GM21737 (cell line): ENCODE measurements at regions not wholly inside any gene's neighbourhood (a gene's known extent, or its start where the extent isn't known, plus 50 kb on each side); places are given as distances from the start of the nearest gene placed in this dataset.
"Not testable (repeated sequence)": the region's sequence is repeated elsewhere in the genome, so short reads cannot be mapped to it uniquely, and the experiment has no call there.

Experiments
- ATAC-seq: cut with Tn5 transposase; IDR thresholded peaks from one replicate; pipeline ENCODE4 v1.9.1; 2021; ENCODE audit warnings: mild to moderate bottlenecking, moderate library complexity; ENCODE audit not compliant: unreplicated experiment

DNA sequence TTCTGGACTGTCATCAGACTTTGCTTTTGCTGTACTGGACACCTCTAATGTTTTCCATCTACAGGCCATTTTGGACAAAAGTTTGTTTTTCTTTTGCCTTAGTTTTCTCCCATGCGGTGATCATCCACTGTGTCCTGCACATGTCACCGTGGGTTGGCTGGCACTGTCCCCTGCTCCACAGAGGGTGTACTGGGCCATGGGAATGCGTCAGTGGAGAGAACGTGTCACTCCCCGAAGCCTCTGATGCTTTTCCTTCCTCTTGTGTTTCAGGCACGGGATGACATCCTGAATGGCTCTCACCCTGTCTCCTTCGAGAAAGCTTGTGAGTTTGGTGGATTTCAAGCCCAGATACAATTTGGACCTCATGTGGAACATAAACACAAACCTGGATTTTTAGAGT lies 385.0 kb upstream of the TPM1 start:
- not testable (repeated sequence) for ATAC-seq

DNA sequence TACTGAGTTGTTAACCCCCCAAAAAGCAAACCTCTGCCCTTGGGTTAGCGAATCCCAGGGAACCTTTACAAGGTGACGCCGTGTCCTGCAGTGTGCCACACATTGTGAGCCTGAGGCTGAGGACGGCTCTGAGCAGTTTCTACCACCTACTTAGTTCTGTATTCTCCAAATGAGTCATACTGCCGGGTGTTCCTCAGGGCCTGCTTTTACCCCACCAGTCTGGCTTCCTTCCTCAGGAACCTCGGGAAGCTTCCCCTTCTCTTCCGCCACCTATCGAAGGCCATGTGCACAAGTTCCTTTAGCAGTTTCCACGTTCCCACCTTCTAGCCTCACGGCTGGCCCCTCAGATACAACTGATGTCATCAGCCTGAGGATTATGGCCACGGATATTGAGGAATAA lies 384.0 kb upstream of the TPM1 start:
- ATAC-seq = no peak

DNA sequence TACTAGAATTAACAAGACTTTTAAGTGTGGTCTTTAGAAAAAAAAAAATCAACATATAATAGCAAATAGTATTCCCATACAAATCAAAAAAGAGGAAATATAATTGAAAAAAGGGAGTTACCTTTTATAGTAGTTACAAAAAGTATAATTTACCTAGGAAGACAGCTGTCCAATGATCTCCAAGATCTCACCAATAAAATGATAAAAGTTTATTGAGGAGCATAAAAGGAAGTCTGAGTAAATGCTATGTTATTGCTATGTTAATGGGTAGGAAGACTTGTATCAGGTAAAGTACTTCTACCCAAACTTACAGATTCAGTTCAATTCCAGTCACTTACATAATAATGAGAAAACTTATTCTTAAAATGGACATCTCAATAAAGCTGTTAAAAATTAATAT lies 379.0 kb upstream of the TPM1 start:
- no peak for ATAC-seq

DNA sequence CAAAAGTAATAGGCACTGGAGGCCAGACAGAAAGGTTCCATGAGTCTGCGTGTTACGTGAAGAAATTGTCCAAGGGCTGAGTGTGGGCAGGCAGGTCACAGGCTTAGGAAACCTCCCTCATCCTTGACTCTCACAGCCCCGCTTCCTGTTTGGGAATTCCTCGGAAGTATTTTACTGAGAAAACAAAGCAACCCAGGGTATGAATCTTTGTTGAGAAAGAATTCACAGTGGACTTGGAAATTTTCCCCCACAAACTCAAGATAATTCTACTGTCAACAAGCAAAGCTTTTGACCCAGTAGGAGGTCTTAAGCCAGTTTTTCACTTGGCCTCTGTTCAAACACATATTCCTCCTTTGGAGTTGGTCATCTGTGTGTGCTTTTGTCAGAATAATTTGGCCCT lies 377.1 kb upstream of the TPM1 start:
- ATAC-seq = no peak

DNA sequence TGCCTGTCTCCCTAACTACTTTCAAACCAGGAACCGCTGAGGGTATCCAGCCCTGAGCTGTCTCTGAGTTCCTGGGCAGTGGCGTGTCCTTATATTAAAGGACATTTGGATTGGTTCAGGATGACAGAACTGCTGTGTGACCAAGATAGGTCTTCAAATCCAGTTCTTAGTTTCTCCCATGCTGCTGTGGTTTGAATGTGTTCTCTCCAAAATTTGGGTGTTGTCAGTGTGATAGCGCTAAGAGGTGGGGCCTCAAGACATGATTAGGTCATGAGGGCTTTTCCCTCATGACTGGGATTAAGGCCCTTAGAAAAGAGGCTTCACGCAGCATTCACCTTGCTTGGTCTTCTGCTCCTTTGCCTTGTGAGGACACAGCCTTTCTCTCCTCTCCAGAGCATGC lies 376.5 kb upstream of the TPM1 start:
- ATAC-seq = no peak

DNA sequence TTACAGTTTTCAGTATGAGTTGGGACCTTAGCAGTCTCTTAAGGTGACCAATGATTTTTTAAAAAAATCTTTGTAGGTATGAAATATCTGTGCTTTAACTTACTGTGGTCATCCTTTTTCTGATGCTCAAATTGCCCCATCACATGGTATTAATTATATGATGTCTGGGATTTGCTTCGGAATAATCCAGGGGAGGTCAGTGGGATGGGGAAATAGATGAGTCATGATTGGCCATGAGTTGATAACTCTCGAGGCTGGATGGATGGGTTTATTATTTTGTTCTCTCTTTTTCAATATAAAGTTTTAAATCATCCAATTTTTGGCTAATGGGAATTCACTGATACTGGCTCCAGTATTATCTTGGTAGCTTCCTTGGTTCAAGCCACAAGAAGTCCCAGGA lies 370.3 kb upstream of the TPM1 start:
- ATAC-seq = no peak

DNA sequence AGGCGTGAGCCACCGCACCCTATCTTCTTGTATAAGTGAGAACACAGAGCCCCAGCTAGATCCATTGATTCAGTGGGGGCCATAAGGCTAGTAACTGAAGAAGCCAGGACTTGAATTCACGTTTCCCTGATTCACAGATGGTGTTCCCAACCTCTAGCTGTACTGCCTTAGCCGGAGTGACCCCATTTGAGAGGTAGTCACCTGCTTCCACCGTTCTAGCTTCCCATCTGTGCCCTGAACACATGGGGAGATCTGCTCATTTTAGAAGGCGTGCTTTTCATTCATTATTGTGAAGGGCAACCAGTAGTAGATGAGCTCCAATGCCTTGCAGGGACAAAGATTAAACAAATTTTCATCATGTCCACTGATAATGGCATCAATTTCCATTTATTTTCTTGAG lies 365.7 kb upstream of the TPM1 start:
- ATAC-seq = no peak

DNA sequence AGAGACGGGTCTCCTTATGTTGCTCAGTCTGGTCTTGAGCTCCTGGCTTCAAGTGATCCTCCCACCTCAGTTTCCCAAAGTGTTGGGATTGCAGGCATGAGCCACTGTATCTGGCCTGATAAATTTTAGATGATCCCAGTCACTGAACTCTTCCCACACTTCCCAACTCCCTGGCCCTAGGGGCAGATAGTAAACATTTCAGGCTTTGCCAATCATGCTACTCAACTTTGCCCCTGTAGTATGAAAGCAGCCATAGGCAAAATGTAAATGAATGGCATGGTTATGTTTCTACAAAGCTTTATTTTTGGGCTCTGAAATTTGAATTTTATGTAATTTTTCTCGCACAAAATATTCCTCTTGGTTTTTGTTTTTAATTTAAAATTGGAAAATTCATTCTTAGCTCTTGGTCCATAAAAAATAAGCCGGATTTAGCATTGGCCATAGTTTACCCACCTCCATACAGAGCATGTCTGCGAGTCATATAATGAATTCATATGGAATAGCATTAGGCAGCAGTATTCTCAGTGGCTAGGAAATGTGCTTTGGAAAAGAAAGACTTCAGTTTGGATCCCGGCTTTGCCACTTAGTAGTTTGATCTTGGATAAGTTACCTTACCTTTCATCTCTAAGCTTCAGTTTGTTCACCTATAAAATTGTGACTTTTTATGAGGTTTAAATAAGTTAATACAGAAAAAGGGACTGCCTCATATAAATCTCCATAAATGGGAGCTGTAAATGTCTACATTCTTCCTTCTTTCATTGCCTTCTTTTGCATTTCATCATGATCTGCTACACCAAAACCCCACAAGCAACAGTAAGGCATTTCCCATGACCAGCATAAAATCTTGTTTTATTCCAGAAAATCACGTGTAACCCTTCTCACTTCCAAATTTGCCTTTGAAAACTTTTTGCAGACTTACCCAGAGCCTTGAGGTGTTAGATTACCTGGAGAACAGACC lies 360.3 kb upstream of the TPM1 start:
- ATAC-seq = no peak

DNA sequence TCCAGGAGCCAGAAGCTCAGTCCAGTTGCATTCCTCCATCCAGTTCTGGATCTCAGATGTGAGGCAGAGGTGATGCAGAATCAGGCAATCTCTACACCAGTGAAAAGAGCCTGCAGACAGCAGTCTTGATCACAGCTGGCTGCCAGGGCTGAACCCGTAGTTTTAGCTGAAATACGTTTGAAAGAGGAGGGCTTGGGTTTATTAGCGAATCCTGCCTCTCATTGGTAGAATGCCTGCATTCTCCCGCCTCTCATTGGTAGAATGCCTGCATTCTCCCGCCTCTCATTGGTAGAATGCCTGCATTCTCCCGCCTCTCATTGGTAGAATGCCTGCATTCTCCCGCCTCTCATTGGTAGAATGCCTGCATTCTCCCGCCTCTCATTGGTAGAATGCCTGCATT lies 359.4 kb upstream of the TPM1 start:
- ATAC-seq = not testable (repeated sequence)

DNA sequence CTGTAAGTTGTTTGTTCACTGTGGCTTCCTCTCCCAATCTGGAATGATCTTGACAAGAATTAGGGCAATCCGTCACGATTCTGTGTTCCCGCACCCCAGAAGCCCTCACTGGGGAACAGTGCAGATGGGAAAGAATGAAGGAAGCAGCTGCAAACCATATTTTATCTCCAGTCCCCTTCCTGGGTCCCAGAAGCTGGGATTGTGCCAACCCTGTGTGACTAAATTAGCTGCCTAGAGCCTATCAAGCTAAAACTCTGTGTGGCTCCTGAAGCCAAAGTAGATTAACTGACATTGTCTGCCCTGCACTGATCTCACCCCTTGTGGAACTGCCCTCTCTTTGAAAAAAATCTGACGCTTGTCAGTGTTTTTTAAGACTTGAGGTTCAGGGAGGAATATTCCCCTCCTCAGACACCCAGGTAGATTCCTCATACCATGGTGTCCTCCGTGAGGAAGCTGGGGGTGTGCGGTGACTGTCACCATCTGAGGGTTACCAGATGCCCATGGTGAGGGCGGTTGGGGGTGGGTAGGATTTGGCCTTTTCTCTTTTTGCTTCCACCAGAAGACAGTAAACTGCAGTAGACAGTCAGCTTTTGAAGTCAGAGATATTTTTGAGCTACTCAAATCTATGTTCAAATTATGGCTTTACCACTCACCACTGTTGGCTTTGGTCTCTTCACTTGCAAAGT lies 358.3 kb upstream of the TPM1 start:
- ATAC-seq = no peak

DNA sequence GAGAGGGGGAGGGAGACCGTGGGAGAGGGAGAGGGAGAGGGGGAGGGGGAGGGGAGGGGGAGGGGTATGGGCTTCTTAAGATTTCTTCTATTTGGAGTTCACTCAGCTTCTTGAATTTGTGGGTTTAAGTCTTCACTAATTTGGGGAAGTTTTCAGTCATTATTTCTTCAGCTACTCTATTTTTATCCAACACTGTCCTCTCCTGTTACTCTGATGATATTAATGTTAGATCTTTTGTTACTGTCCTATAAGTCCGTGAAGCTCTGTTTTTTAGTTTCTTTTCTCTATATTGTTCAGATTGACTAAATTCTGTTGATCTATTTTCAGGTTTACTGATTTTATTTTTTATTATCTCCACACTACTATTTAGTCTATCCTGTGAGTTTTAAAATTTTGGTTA lies 351.5 kb upstream of the TPM1 start:
- ATAC-seq = no peak

DNA sequence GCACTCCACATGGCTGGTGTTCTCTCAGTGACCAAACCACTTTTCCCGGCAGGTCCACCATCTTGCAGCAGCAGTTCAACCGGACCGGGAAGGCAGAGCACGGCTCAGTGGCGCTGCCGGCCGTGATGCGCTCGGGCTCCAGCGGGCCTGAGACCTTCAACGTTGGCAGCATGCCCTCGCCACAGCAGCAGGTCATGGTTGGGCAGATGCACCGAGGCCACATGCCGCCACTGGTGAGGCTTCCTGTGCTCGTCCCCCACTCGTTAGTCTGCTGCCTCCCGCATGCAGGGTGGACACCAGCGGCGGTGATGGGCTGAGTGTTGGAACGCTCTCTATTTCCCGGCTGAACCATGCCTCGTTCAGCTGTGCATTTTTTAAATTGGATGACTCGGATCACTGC lies 344.9 kb upstream of the TPM1 start:
- no peak for ATAC-seq

DNA sequence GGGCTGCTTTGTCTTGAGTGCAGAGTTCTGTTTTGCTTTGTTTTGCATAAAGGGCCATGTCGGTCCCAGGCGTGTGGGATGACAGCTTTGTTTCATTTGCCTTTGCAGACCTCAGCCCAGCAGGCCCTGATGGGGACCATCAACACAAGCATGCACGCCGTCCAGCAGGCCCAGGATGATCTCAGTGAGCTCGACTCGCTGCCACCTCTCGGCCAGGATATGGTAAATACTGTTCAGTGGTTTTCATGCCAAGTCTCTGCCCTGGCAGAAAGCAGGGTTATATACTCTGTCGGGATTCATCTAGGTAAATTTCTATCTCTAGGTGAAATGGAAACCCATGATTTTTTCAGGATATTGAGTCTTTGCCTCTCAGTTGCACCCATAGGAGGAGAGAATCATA lies 343.9 kb upstream of the TPM1 start:
- no peak for ATAC-seq

DNA sequence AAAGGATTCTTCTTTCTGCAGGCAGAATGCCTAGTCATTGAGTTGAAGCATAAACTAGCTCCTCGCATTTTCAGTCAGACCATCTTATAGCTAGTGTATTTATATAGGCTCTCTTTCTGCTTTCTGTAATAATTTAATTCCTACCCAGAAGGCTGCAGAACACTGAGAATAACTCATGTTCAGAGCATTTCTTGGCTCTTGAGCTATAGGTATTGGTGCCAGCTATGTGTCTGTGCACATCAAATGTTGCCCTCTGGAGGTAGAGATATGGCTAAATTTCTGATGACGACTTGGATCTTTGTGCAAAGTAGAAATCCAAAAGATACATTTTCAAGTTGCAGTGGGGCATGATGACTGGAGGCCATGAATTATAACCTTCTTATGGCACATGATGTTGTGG lies 336.2 kb upstream of the TPM1 start:
- ATAC-seq = no peak

DNA sequence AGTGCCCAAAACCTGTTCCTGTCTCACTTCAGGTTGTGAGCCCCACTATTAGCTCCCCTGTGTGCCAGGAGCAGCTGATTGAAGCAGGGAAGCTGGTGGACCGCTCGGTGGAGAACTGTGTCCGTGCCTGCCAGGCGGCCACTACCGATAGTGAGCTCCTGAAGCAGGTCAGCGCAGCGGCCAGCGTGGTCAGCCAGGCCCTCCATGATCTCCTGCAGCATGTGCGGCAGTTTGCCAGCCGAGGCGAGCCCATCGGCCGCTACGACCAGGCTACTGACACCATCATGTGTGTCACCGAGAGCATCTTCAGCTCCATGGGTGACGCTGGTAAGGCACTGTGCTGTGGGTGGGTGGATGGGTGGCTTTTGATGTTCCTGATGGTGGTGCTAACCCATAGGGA lies 334.1 kb upstream of the TPM1 start:
- no peak for ATAC-seq

DNA sequence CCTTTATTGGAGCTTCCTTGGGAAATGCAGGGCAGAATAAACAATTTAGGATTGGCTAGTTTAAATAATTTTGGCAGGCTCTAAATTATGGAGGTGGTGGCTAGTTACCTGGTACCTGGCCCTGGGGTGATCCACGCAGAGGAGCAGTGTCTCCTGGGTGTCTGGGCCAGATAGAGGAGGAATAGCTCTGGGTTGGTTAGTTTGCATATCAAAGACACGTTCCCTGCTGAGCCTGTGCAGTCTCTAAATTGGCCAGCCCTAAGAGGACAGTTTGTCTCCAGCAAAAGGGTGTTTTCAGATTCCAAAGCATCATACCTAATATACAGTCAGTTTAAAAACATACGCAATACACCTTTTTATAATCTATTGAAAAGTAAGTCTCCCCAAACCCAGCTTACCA lies 333.3 kb upstream of the TPM1 start:
- ATAC-seq = no peak

DNA sequence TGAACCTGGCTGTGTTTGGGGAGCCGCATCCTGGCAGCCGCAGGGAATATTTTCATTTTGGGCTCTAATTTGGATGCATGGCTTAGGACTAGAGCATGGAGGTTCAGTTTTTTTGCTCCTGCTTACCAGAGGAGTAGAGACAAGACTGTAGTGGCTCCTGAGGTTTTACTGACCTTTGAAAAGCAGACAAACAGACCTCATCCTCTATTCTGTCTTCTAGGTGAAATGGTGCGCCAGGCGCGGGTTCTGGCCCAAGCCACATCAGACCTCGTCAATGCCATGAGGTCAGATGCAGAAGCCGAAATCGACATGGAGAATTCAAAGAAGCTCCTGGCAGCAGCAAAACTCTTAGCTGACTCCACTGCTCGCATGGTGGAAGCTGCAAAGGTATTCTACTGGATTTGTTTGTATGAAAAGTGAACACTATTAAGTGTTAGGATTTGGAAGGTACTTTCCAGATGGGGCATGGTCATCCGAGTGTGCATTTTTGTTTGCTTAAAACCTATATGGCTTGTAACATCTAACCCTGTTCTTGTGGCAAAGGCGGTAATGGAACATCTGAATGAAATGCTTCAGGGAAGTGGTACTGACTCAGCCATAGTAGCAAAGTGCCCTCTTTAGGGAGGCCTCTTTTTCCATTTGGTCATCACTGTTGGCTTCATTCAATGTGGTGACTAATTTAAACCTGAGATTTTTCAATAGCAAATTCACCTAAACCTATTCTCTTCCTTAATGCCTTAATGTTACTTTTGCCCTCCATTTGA lies 330.7 kb upstream of the TPM1 start:
- ATAC-seq = no peak

DNA sequence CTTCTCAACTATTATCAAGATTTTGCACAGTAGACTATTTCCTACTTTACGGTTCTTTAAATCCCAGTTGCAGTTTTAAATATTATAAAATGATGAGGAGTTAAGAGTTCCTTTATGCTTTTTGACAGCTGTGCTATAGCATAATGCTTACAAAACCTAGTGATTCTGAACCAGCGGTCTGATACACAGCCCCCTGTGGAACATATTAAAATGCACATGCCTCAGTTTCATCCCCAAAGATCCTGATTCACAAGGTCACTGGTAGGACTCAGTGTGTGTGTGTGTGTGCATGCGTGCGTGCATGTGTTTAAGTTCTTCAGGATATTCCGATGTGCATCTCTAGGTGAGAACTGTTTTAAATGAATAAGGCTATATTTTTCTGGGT lies 330.1 kb upstream of the TPM1 start:
- ATAC-seq = no peak

DNA sequence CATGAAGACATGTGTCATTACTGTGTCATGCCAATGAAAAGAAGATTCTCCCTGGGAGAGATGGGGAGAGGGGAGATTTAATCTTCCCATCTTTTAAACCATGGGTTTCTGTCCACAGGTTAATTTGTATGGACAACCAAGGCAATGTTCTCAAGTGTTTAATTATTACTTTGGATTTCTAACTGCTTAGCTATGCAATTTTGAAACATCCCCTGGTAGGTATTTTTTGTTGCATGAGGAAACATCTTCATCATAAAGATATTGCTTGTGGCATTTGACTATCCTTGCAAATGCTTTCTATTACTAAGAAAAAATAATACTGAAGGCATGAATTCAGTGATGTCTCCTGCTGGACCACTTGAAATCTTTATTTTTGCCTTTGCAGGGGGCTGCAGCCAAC lies 326.6 kb upstream of the TPM1 start:
- no peak for ATAC-seq

DNA sequence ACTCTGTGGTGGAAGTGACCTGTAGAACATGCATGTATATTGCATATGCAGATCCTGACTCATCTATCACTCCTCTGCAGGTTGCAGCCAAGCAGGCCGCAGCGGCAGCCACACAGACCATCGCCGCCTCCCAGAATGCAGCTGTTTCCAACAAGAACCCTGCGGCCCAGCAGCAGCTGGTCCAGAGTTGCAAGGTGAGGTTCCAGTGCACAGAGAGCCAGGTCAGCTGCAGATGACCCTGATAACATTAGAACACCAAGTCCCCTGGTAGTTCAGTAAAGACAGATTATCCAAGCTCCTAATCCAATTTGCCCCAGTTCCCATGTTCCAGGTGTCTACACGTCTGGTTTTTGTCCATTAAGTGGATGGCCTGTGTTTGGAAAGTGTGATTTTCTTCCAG lies 325.1 kb upstream of the TPM1 start:
- no peak for ATAC-seq

DNA sequence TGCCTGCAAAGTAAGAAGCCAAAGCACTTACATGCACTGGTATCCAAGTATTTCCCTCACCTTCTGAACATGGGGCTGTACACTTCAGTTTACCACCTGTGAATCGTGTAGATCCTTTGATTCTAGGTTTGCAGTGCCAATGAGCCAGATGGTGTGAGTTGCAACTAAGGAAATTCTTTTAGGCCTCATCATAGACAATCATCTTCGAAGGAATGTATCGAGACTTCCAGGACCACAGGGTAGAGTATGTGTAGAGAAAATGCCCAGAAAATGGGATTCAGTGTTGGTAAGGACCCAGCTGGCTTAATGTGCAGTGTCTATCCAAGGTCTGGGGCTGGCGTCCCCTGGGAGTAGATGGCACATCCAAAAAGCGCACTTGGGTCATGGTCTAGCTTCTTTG lies 323.2 kb upstream of the TPM1 start:
- ATAC-seq = no peak

DNA sequence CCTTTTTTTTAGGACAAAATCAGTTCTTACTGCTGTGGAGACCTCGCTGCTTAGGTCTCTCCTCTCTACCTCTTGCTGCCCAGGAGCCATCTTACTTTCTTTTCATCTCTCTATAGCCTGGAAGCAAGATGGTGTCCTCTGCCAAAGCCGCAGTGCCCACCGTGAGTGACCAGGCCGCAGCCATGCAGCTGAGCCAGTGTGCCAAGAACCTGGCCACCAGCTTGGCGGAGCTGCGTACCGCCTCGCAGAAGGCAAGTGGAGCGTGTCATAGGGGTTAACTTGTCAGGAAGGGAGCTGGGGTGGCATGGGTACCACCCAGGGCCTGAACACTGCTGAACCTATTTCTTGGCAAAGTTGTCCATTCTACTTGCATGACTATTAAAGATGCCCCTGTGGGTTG lies 320.3 kb upstream of the TPM1 start:
- ATAC-seq = no peak
